Esophagus muscularis mucosa (tissue), 3 donors: ENCODE measurements at regions not wholly inside any gene's neighbourhood (a gene's known extent, or its start where the extent isn't known, plus 50 kb on each side); places are given as distances from the start of the nearest gene placed in this dataset.

ENCODE experiments used
- POLR2A ChIP-seq: fragments of 450-650 bp; IDR thresholded peaks from one replicate; pipeline ENCODE4 v1.6.1; 2017; ENCODE audit warnings: antibody characterized with exemption, moderate library complexity, mild to moderate bottlenecking, low read depth
- TF ChIP-seq, protein P1 (sequence below), 3 experiments: fragments of 200-600 bp in 2 of 3; fragments of 450-650 bp in 1 of 3; sonication (generic) in 2 of 3; IDR thresholded peaks; one replicate each; pipeline ENCODE4 v1.5.1; 2017 to 2019; ENCODE audit warnings: antibody characterized with exemption in 3 of 3, mild to moderate bottlenecking in 2 of 3, moderate library complexity in 1 of 3

DNA sequence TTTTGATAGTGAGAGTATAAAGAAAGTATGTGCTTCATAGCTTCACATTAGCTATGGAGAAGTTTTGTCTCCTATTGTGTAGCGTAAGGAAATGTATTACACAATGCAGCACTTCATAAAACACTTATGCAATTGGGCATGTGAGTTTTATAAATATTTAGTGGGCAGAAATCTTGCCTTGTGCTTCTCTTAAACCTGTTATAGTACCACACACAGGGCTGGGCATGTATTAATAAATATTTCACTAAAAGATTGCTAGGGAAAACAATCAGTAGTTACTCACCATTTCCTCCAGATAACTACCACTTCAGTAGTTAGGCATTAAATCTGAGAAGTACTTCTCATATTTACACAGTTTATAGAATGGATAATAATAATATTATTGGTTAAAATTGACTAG, 1080.8 kb upstream of the PIK3C3 start:
- TF ChIP-seq POLR2A = no peak
- TF ChIP-seq, protein P1, sequence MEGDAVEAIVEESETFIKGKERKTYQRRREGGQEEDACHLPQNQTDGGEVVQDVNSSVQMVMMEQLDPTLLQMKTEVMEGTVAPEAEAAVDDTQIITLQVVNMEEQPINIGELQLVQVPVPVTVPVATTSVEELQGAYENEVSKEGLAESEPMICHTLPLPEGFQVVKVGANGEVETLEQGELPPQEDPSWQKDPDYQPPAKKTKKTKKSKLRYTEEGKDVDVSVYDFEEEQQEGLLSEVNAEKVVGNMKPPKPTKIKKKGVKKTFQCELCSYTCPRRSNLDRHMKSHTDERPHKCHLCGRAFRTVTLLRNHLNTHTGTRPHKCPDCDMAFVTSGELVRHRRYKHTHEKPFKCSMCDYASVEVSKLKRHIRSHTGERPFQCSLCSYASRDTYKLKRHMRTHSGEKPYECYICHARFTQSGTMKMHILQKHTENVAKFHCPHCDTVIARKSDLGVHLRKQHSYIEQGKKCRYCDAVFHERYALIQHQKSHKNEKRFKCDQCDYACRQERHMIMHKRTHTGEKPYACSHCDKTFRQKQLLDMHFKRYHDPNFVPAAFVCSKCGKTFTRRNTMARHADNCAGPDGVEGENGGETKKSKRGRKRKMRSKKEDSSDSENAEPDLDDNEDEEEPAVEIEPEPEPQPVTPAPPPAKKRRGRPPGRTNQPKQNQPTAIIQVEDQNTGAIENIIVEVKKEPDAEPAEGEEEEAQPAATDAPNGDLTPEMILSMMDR (IDR thresholded peaks at IDR 0.05) = no peak
